GM19455 (cell line): ENCODE measurements at regions not wholly inside any gene's neighbourhood (a gene's known extent, or its start where the extent isn't known, plus 50 kb on each side); places are given as distances from the start of the nearest gene placed in this dataset.
"Not testable (repeated sequence)": the region's sequence is repeated elsewhere in the genome, so short reads cannot be mapped to it uniquely, and the experiment has no call there.

Experiments used
- ATAC-seq: cut with Tn5 transposase; IDR thresholded peaks from one replicate; pipeline ENCODE4 v1.9.1; 2021; ENCODE audit not compliant: unreplicated experiment

GRCh38 chr5:27978322-27978721 lies 939.9 kb upstream of the CDH9 start:
- no peak for ATAC-seq

- ATAC-seq = no peak
Measured at GRCh38 chr5:27969157-27969556, 930.8 kb upstream of the CDH9 start.

- no peak for ATAC-seq
Measured at GRCh38 chr5:27963050-27963783, 924.8 kb upstream of the CDH9 start.

- no peak for ATAC-seq
Measured at GRCh38 chr5:27962198-27962597, 923.8 kb upstream of the CDH9 start.

- no peak for ATAC-seq
Measured at GRCh38 chr5:27947088-27947487, 908.7 kb upstream of the CDH9 start.

GRCh38 chr5:27944471-27944870 lies 906.1 kb upstream of the CDH9 start:
- no peak for ATAC-seq

- no peak for ATAC-seq
Measured at GRCh38 chr5:27938989-27939388, 900.6 kb upstream of the CDH9 start.

- no peak for ATAC-seq
Measured at GRCh38 chr5:27928060-27928459, 889.7 kb upstream of the CDH9 start.

- no peak for ATAC-seq
Measured at GRCh38 chr5:27911216-27911615, 872.8 kb upstream of the CDH9 start.

GRCh38 chr5:27908341-27908740 lies 870.0 kb upstream of the CDH9 start:
- no peak for ATAC-seq

GRCh38 chr5:27906931-27907601 lies 868.7 kb upstream of the CDH9 start:
- no peak for ATAC-seq

- no peak for ATAC-seq
Measured at GRCh38 chr5:27906481-27906880, 868.1 kb upstream of the CDH9 start.

- no peak for ATAC-seq
Measured at GRCh38 chr5:27900761-27901160, 862.4 kb upstream of the CDH9 start.

- no peak for ATAC-seq
Measured at GRCh38 chr5:27876071-27876470, 837.7 kb upstream of the CDH9 start.

- ATAC-seq = no peak
Measured at GRCh38 chr5:27875148-27875547, 836.8 kb upstream of the CDH9 start.

- no peak for ATAC-seq
Measured at GRCh38 chr5:27868292-27868691, 829.9 kb upstream of the CDH9 start.

GRCh38 chr5:27855491-27855890 lies 817.1 kb upstream of the CDH9 start:
- no peak for ATAC-seq

- ATAC-seq = no peak
Measured at GRCh38 chr5:27854243-27854852, 816.0 kb upstream of the CDH9 start.

GRCh38 chr5:27845248-27845647 lies 806.9 kb upstream of the CDH9 start:
- ATAC-seq = no peak

- ATAC-seq = not testable (repeated sequence)
Measured at GRCh38 chr5:27836704-27837103, 798.3 kb upstream of the CDH9 start.

- ATAC-seq = no peak
Measured at GRCh38 chr5:27832886-27833285, 794.5 kb upstream of the CDH9 start.

GRCh38 chr5:27830546-27830945 lies 792.2 kb upstream of the CDH9 start:
- ATAC-seq = no peak
